A172 (cell line): ENCODE measurements at regions not wholly inside any gene's neighbourhood (a gene's known extent, or its start where the extent isn't known, plus 50 kb on each side); places are given as distances from the start of the nearest gene placed in this dataset.
A peak's percentile ranks its signal among the peaks of the same experiment; 100 is the strongest.

ENCODE experiments used
- DNase-seq: peaks from one replicate; pipeline ENCODE4 v3.0.0-alpha.2; 2015; ENCODE audit warnings: low spot score

GRCh38 chr4:59243038-59243437 is 1957.1 kb upstream of the ADGRL3 start:
- DNase-seq, result no peak

GRCh38 chr4:59247032-59247431 is 1953.1 kb upstream of the ADGRL3 start:
- no peak for DNase-seq

GRCh38 chr4:59248313-59248712 is 1951.8 kb upstream of the ADGRL3 start:
- DNase-seq, result no peak

GRCh38 chr4:59249110-59249509 is 1951.0 kb upstream of the ADGRL3 start:
- no peak for DNase-seq

GRCh38 chr4:59258002-59258401 is 1942.1 kb upstream of the ADGRL3 start:
- no peak for DNase-seq

GRCh38 chr4:59307609-59308008 is 1892.5 kb upstream of the ADGRL3 start:
- DNase-seq, result no peak

GRCh38 chr4:59314637-59315036 is 1885.5 kb upstream of the ADGRL3 start:
- DNase-seq, result no peak

- DNase-seq, result no peak
Measured at GRCh38 chr4:59339631-59340030, 1860.5 kb upstream of the ADGRL3 start.

- DNase-seq, result no peak
Measured at GRCh38 chr4:59341506-59341905, 1858.6 kb upstream of the ADGRL3 start.

GRCh38 chr4:59348949-59349348 is 1851.2 kb upstream of the ADGRL3 start:
- DNase-seq, result no peak

- DNase-seq, result no peak
Measured at GRCh38 chr4:59369229-59369628, 1830.9 kb upstream of the ADGRL3 start.

- no peak for DNase-seq
Measured at GRCh38 chr4:59374416-59374815, 1825.7 kb upstream of the ADGRL3 start.

- DNase-seq, result peak; percentile 6
Measured at GRCh38 chr4:59380841-59381366, 1819.2 kb upstream of the ADGRL3 start.

- no peak for DNase-seq
Measured at GRCh38 chr4:59381591-59381990, 1818.5 kb upstream of the ADGRL3 start.

GRCh38 chr4:59387759-59388758 is 1812.1 kb upstream of the ADGRL3 start:
- no peak for DNase-seq

- no peak for DNase-seq
Measured at GRCh38 chr4:59393780-59394179, 1806.3 kb upstream of the ADGRL3 start.

- DNase-seq, result no peak
Measured at GRCh38 chr4:59400334-59400733, 1799.8 kb upstream of the ADGRL3 start.

- no peak for DNase-seq
Measured at GRCh38 chr4:59409647-59410046, 1790.5 kb upstream of the ADGRL3 start.

- peak; percentile 13 for DNase-seq
Measured at GRCh38 chr4:59412739-59413138, 1787.4 kb upstream of the ADGRL3 start.

- DNase-seq, result no peak
Measured at GRCh38 chr4:59455751-59456150, 1744.4 kb upstream of the ADGRL3 start.

GRCh38 chr4:59457576-59457975 is 1742.5 kb upstream of the ADGRL3 start:
- DNase-seq, result no peak

- no peak for DNase-seq
Measured at GRCh38 chr4:59484944-59485343, 1715.2 kb upstream of the ADGRL3 start.

GRCh38 chr4:59500103-59500502 is 1700.0 kb upstream of the ADGRL3 start:
- DNase-seq, result no peak
